Muscle layer of colon (tissue), 2 donors: ENCODE measurements at regions not wholly inside any gene's neighbourhood (a gene's known extent, or its start where the extent isn't known, plus 50 kb on each side); places are given as distances from the start of the nearest gene placed in this dataset.

Experiments used
- H3K27ac ChIP-seq: one replicate; pipeline ENCODE4 v1.7.0; 2013; ENCODE audit warnings: low read depth, mild to moderate bottlenecking, low read length, moderate library complexity
- H3K27me3 ChIP-seq, 2 donors: one replicate each; pipeline ENCODE4 v1.7.0; 2013; ENCODE audit warnings: low read length in 2 of 2, mild to moderate bottlenecking in 2 of 2; ENCODE audit not compliant: insufficient read depth in 2 of 2, control insufficient read depth in 1 of 2
- H3K36me3 ChIP-seq: one replicate; pipeline ENCODE4 v1.7.0; 2013; ENCODE audit warnings: mild to moderate bottlenecking, low read length; ENCODE audit not compliant: insufficient read depth
- H3K4me1 ChIP-seq: one replicate; pipeline ENCODE4 v1.7.0; 2013; ENCODE audit warnings: mild to moderate bottlenecking, low read length; ENCODE audit not compliant: insufficient read depth
- H3K4me3 ChIP-seq, 2 donors: one replicate each; pipeline ENCODE4 v1.7.0; 2013; ENCODE audit warnings: low read length in 2 of 2, low read depth in 1 of 2, mild to moderate bottlenecking in 1 of 2, moderate library complexity in 1 of 2
- H3K9ac ChIP-seq: one replicate; pipeline ENCODE4 v1.7.0; 2013; ENCODE audit warnings: low read length
- H3K9me3 ChIP-seq: one replicate; pipeline ENCODE4 v1.7.0; 2013; ENCODE audit warnings: mild to moderate bottlenecking, low read length
- donor health status: abdominal sarcoma.
- donor health status: Adenocarcinoma of cecum.

DNA sequence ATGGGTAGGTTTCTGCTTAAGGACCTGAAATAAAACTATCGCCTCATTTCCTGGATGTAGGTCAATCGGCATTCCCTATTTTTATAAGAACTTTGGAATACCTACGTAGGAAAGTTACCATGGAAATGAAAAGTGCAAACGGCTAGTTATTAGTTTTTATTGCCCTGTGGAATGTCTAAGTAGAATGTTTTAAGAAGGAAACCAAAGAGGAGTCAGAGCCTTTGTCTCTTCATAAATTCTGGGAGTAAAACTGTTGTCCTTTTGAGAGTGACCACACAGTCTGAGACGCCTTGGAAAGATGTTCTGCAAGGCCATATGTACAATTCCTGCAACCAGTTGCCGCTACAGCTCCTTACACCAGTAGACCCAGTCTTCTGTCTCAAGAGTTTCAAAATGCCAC lies 176.0 kb upstream of the SEL1L start:
- Histone ChIP-seq H3K9ac (no peak overlapping the region), H3K27ac (no peak overlapping the region), H3K36me3 (no peaks in the 10 kb centered on the region), H3K4me3 (no peak overlapping the region), H3K27me3 (no peaks in the 10 kb centered on the region), H3K9me3 (no peaks in the 10 kb centered on the region), H3K4me1 (no peaks in the 10 kb centered on the region)

GRCh38 chr14:81710232-81710845 lies 176.7 kb upstream of the SEL1L start:
- no peak overlapping the region for H3K27ac ChIP-seq
- H3K27me3 ChIP-seq, result no peaks in the 10 kb centered on the region
- H3K4me3 ChIP-seq, result no peak overlapping the region
- H3K9me3 ChIP-seq, result no peaks in the 10 kb centered on the region
- no peaks in the 10 kb centered on the region for H3K36me3 ChIP-seq
- no peak overlapping the region for H3K9ac ChIP-seq
- no peaks in the 10 kb centered on the region for H3K4me1 ChIP-seq

- no peaks in the 10 kb centered on the region for H3K27me3 ChIP-seq
- H3K9ac ChIP-seq, result no peak overlapping the region
- H3K9me3 ChIP-seq, result no peaks in the 10 kb centered on the region
- no peak overlapping the region for H3K4me3 ChIP-seq
- H3K36me3 ChIP-seq, result no peaks in the 10 kb centered on the region
- H3K4me1 ChIP-seq, result no peaks in the 10 kb centered on the region
- no peak overlapping the region for H3K27ac ChIP-seq
Observed at GRCh38 chr14:81715731-81716130, 182.1 kb upstream of the SEL1L start.

DNA sequence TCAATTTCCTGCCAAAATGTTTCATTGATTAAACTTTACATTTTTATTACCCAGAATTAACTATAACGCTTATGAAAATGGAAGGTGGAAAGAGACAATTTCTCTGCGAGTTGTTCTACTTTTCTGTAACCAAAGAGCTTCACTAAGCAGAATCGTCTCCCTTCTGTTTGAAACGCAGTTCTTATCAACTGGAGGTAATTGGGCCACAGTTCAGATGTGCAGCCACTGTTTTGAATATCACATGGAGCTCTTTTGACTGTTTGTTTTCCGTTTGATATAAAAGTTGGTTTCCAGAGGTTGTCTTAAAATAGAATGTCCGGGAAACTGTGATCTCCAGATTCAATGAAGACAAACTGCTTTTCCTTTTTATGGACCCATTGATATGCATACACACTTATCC lies 183.3 kb upstream of the SEL1L start:
- Histone ChIP-seq H3K36me3 (no peaks in the 10 kb centered on the region), H3K9me3 (no peaks in the 10 kb centered on the region), H3K9ac (no peak overlapping the region), H3K4me3 (no peak overlapping the region), H3K27me3 (no peaks in the 10 kb centered on the region), H3K27ac (no peak overlapping the region), H3K4me1 (no peaks in the 10 kb centered on the region)

DNA sequence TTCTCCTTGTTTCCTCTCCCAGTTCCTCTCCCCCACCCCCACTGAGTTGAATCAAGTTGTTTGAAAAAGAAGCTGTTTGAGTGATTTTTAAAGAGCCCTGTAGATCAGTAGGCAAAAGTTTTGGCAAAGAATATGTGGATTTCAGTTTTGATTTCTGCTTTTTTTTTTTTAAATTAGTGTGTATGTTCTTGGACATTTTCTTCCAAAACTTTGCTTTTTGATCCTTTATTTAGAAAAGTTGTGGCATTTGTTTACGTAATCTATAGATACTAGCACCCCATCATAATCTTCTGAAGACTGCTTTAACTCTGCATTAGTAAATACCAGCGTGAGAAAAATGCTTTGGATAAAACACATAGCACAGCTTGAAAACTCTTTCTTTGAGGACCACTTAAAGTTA lies 190.3 kb upstream of the SEL1L start:
- H3K36me3 ChIP-seq, result no peaks in the 10 kb centered on the region
- H3K27ac ChIP-seq, result no peak overlapping the region
- no peaks in the 10 kb centered on the region for H3K4me1 ChIP-seq
- no peak overlapping the region for H3K9ac ChIP-seq
- no peak overlapping the region for H3K4me3 ChIP-seq
- no peaks in the 10 kb centered on the region for H3K9me3 ChIP-seq
- H3K27me3 ChIP-seq, result no peaks in the 10 kb centered on the region

DNA sequence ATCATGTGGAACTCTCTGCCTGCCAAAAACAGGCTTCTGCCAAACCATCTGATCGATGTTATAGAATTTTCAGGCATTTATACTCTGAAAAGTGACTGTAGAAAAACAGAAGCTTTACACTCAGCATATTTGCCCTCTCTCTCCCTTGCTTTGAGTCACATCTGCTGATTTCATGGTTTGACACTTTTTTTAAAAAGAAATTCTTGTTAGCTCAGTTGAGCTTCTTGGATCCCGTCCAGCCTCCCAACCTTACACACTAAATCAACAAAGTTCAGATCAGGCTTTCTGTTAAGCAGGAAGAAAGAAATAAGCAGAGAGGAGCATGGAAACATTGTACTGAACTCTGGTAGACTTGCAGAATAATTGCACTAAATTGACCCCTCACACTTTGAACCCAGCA lies 193.6 kb upstream of the SEL1L start:
- no peaks in the 10 kb centered on the region for H3K27me3 ChIP-seq
- no peak overlapping the region for H3K27ac ChIP-seq
- no peaks in the 10 kb centered on the region for H3K36me3 ChIP-seq
- no peaks in the 10 kb centered on the region for H3K9me3 ChIP-seq
- no peak overlapping the region for H3K9ac ChIP-seq
- no peak overlapping the region for H3K4me3 ChIP-seq
- H3K4me1 ChIP-seq, result no peaks in the 10 kb centered on the region

- H3K36me3 ChIP-seq, result no peaks in the 10 kb centered on the region
Observed at GRCh38 chr14:81728447-81728846, 194.8 kb upstream of the SEL1L start.

GRCh38 chr14:81729622-81730021 lies 196.0 kb upstream of the SEL1L start:
- Histone ChIP-seq H3K9me3 (no peaks in the 10 kb centered on the region), H3K4me3 (no peak overlapping the region), H3K27me3 (no peaks in the 10 kb centered on the region), H3K9ac (no peak overlapping the region), H3K4me1 (no peaks in the 10 kb centered on the region), H3K27ac (no peak overlapping the region), H3K36me3 (no peaks in the 10 kb centered on the region)

More at GRCh38 chr14:81728447-81728846, 194.8 kb upstream of the SEL1L start:
- Histone ChIP-seq H3K27ac (no peak overlapping the region), H3K4me3 (no peak overlapping the region), H3K27me3 (no peaks in the 10 kb centered on the region), H3K9ac (no peak overlapping the region), H3K9me3 (no peaks in the 10 kb centered on the region), H3K4me1 (no peaks in the 10 kb centered on the region)

DNA sequence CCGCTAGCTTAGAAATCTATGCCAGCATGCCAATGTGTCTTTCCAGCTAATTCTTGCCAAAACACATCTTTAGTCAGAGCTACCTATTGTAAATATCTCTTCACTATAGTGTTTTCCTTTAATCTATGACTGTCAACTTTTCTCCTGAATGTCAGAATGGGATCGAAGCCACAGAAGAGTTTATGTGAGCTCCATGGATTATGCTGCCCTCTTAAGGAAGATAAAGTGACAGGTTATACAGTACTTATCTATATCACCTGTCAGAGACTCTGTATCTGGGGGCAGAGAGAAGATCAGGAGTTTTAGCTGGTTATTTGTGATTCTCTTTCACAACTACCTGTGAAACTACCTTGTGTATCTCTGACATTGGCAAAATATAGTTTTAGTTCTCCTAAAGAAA lies 204.3 kb upstream of the SEL1L start:
- H3K27ac ChIP-seq, result no peak overlapping the region
- H3K36me3 ChIP-seq, result no peaks in the 10 kb centered on the region
- no peaks in the 10 kb centered on the region for H3K4me1 ChIP-seq
- H3K4me3 ChIP-seq, result no peak overlapping the region
- no peaks in the 10 kb centered on the region for H3K27me3 ChIP-seq
- H3K9me3 ChIP-seq, result no peaks in the 10 kb centered on the region
- no peak overlapping the region for H3K9ac ChIP-seq

DNA sequence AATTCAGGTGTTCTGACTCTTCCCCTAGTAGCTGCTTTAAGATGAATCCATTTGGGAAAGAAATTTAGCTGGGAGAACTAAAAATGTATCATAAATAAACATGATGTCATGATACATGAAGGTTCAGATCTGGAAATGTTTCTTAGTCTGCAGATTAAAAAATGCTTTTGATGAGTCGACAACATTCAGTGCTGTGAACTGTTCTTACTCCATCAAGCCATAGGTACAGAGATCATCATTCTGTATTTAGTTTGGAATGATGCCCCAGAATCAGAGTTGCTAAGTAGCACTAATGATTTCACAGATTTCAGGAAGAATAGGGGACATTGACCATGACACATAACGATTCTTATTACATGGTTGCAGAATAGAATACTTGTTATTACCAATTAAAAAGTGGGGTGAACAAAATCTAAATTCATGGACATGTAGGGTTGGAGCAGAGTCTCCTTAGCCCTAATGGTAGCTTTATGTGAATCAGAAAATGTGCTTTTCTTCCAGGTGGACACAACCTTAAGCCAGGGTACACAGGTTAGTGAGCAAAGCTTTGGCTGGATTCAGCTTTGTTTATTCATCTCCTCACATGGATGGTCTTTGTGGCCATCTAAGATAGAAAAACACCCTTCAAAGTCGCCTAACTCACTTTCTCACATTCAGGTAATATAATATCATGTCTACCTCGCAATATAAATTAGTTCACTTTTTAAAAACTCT lies 205.4 kb upstream of the SEL1L start:
- H3K27ac ChIP-seq, result no peak overlapping the region
- no peak overlapping the region for H3K9ac ChIP-seq
- no peaks in the 10 kb centered on the region for H3K9me3 ChIP-seq

DNA sequence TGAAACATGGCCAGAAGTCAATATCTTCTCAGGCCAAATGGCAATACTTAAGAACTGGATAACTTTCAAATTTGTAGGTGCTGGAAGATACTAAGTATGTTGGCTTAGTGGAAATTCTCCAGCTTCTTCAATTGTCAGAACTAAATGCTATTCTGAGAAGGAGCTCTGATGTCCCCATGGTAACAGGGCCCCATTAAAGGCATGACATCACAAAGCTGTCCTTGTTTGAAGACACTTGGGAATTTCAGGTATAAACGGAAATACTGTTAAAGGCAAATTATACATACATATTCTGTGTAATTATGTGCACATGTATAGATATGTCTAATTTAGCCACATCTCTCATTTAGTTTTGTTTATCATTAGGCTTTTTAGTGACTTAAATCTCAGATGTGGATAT lies 210.0 kb upstream of the SEL1L start:
- no peaks in the 10 kb centered on the region for H3K27me3 ChIP-seq
- no peak overlapping the region for H3K27ac ChIP-seq
- no peaks in the 10 kb centered on the region for H3K9me3 ChIP-seq
- H3K36me3 ChIP-seq, result no peaks in the 10 kb centered on the region
- no peak overlapping the region for H3K4me3 ChIP-seq
- no peaks in the 10 kb centered on the region for H3K4me1 ChIP-seq
- H3K9ac ChIP-seq, result no peak overlapping the region

More for the DNA sequence above, 205.4 kb upstream of the SEL1L start:
- H3K36me3 ChIP-seq, result no peaks in the 10 kb centered on the region
- H3K4me1 ChIP-seq, result no peaks in the 10 kb centered on the region
- no peak overlapping the region for H3K4me3 ChIP-seq
- H3K27me3 ChIP-seq, result no peaks in the 10 kb centered on the region

- Histone ChIP-seq H3K27ac (no peak overlapping the region), H3K9ac (no peak overlapping the region), H3K27me3 (no peaks in the 10 kb centered on the region), H3K9me3 (no peaks in the 10 kb centered on the region), H3K36me3 (no peaks in the 10 kb centered on the region), H3K4me1 (no peaks in the 10 kb centered on the region), H3K4me3 (no peak overlapping the region)
Observed at GRCh38 chr14:81751198-81751597, 217.5 kb upstream of the SEL1L start.
